Hepatocyte (in vitro differentiated cells): ENCODE measurements at regions not wholly inside any gene's neighbourhood (a gene's known extent, or its start where the extent isn't known, plus 50 kb on each side); places are given as distances from the start of the nearest gene placed in this dataset.

Experiments used
- CTCF ChIP-seq: fragments of 200-600 bp; sonication (generic); IDR thresholded peaks from 2 replicates; pipeline ENCODE4 v1.5.1; 2016; ENCODE audit warnings: antibody characterized with exemption, mild to moderate bottlenecking; ENCODE audit not compliant: poor library complexity
- EZH2phosphoT487 ChIP-seq: fragments of 200-600 bp; sonication (generic); IDR thresholded peaks from one replicate; pipeline ENCODE4 v1.6.1; 2018; ENCODE audit warnings: antibody characterized with exemption, mild to moderate bottlenecking, low read depth, moderate library complexity; ENCODE audit not compliant: unreplicated experiment, severe bottlenecking

GRCh38 chr12:97875064-97875463 is 412.5 kb downstream of the RMST start:
- no peak for TF ChIP-seq CTCF
- TF ChIP-seq EZH2phosphoT487: no peak
